Cerebellar cortex (tissue), 1 donor: ENCODE measurements at regions not wholly inside any gene's neighbourhood (a gene's known extent, or its start where the extent isn't known, plus 50 kb on each side); places are given as distances from the start of the nearest gene placed in this dataset.
"Not testable (repeated sequence)": the region's sequence is repeated elsewhere in the genome, so short reads cannot be mapped to it uniquely, and the experiment has no call there.

Experiments used
- DNase-seq: peaks from one replicate; pipeline ENCODE4 v3.0.0-alpha.2; 2015; ENCODE audit warnings: low spot score

- no peak for DNase-seq
Measured at GRCh38 chr4:19158107-19158809, 1093.4 kb upstream of the SLIT2 start.

GRCh38 chr4:19156786-19157185, 1094.9 kb upstream of the SLIT2 start:
- no peak for DNase-seq

- DNase-seq: no peak
Measured at GRCh38 chr4:19155568-19155967, 1096.1 kb upstream of the SLIT2 start.

- DNase-seq: not testable (repeated sequence)
Measured at GRCh38 chr4:19154267-19154666, 1097.4 kb upstream of the SLIT2 start.

GRCh38 chr4:19152264-19152663, 1099.4 kb upstream of the SLIT2 start:
- DNase-seq: no peak

- no peak for DNase-seq
Measured at GRCh38 chr4:19151684-19152083, 1100.0 kb upstream of the SLIT2 start.

GRCh38 chr4:19146038-19146437, 1105.7 kb upstream of the SLIT2 start:
- no peak for DNase-seq

GRCh38 chr4:19135895-19136633, 1114.5 kb upstream of the LCORL start:
- no peak for DNase-seq

GRCh38 chr4:19134685-19135084, 1113.1 kb upstream of the LCORL start:
- DNase-seq: no peak

- no peak for DNase-seq
Measured at GRCh38 chr4:19133315-19133714, 1111.8 kb upstream of the LCORL start.

GRCh38 chr4:19130866-19131265, 1109.3 kb upstream of the LCORL start:
- no peak for DNase-seq

GRCh38 chr4:19128176-19128575, 1106.6 kb upstream of the LCORL start:
- no peak for DNase-seq

- DNase-seq: no peak
Measured at GRCh38 chr4:19126903-19127302, 1105.3 kb upstream of the LCORL start.

GRCh38 chr4:19123681-19124080, 1102.1 kb upstream of the LCORL start:
- DNase-seq: no peak

GRCh38 chr4:19119904-19120560, 1098.5 kb upstream of the LCORL start:
- no peak for DNase-seq

- DNase-seq: no peak
Measured at GRCh38 chr4:19117022-19117421, 1095.5 kb upstream of the LCORL start.

GRCh38 chr4:19104176-19104575, 1082.6 kb upstream of the LCORL start:
- DNase-seq: no peak

GRCh38 chr4:19095491-19096046, 1074.0 kb upstream of the LCORL start:
- no peak for DNase-seq

- DNase-seq: no peak
Measured at GRCh38 chr4:19093951-19094350, 1072.4 kb upstream of the LCORL start.

GRCh38 chr4:19092797-19093196, 1071.2 kb upstream of the LCORL start:
- DNase-seq: no peak

GRCh38 chr4:19074036-19074435, 1052.5 kb upstream of the LCORL start:
- DNase-seq: no peak

- no peak for DNase-seq
Measured at GRCh38 chr4:19063662-19064061, 1042.1 kb upstream of the LCORL start.

GRCh38 chr4:19054916-19055315, 1033.4 kb upstream of the LCORL start:
- DNase-seq: no peak
